ENCODE measurements at regions not wholly inside any gene's neighbourhood (a gene's known extent, or its start where the extent isn't known, plus 50 kb on each side); places are given as distances from the start of the nearest gene placed in this dataset.
"Not testable (repeated sequence)": the region's sequence is repeated elsewhere in the genome, so short reads cannot be mapped to it uniquely, and the experiment has no call there.

- no peak for DNase-seq
These were observed 588.7 kb downstream of the CPS1 start for GRCh38 chr2:211144974-211145665.

- no peak for DNase-seq
These were observed 593.3 kb downstream of the CPS1 start for GRCh38 chr2:211149731-211150130.

GRCh38 chr2:211157211-211157610, 600.8 kb downstream of the CPS1 start:
- no peak for DNase-seq

GRCh38 chr2:211157856-211158463, 601.6 kb downstream of the CPS1 start:
- peak; percentile 71 for DNase-seq

GRCh38 chr2:211159972-211160371, 603.6 kb downstream of the CPS1 start:
- DNase-seq = no peak

GRCh38 chr2:211161236-211161635, 604.8 kb downstream of the CPS1 start:
- no peak for DNase-seq

DNA sequence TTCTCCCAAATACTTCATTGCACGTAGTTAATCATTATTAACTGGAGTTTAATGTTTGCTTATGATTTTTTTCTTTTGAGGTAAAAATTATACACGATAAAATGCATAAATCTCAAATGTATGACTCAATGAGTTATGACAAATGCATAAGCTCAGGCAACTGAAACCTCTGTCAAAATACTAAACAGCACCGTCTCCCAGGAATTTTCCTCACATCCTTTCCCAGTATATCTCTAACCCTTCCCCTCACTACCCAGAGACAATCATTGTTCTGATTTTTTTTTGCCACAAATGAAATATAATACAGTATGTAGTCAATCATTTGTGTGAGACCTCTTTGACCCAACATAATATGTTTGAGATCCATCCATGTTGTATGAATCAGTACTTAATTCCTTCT, 606.5 kb downstream of the CPS1 start:
- DNase-seq = no peak

DNA sequence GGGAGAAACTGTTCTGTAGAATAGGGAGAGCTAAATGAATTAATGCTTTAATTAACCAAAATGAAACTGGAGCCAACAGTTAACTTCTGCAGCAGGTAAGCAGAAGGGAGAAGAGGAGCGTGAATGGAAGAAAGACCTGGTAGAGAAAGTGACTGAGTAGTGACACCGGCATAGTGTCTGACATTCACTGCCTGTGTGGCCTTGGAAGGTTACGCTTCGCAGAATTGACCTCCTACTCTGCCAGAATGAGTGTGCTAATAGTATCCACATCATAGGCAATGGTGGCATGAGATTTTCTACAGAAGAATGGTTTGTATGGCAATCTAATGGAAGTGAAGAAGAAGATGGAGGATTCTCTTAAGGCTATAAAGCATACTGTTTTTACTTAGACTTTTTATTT, 614.4 kb downstream of the CPS1 start:
- no peak for DNase-seq

- no peak for DNase-seq
These were observed 617.6 kb downstream of the CPS1 start for GRCh38 chr2:211174021-211174420.

DNA sequence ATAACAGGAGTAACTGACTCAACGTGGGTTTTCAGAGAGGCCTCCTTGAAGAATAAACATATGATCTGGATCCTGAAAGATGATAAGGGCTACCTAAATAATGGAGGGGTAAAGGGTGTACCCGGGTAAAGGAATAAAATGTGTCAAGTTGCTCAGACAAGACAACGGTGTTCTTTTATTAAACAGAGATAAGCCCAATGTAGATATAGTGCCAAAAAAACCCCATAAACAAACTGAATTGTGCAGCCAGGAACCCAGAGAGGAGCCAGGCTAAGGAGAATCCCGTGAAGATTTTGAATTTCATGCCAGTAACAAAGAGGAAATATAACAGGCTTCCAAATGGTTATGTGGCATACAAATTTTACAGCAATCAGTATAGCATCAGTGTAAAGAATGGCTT, 618.2 kb downstream of the CPS1 start:
- DNase-seq = no peak

DNA sequence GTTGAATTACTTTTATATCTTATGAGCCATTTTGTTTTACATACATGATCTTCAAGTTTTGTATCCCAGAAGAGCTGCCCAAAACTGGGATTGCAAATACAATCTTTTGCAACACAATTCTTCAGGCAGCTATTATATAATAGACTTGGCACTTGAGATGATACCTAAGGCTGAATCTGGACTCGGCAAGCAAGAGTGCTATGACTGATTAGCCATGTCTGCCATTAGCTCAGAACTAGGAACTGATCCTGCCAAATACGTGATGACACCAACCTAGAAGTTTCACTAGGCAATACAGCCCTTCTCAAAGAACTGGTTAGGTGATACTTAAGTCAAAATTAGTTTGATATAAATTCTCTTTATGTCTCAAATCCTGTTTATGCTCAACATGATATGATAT, 619.6 kb downstream of the CPS1 start:
- DNase-seq = peak; percentile 1

DNA sequence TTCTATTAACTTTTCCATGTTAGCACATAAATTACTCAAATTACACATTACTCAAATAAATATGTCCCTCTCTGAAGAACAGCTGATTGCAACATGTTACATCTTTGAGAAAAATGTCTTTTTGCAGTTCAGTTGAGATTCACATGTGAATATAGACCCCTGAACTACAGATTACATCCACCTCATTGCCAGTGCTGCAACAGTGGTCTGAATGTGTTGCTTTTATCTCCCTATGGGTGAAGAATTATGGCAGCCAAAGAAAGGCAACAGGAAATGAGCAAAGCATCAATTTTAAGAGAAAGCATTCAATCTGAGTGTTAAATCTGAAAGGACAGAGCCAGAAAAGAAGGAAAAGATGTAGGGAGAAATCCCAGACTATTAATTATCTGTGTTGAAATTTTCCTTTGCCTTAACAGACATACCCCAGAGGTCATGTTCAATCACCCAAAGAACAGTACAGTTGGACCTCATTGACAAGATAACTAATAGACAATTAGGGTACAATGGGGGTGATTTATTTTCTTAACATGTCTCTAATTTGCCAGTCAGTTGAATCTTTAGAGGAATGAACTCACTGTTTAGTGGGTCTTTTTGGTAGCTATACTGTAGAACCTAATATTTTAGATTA, 620.2 kb downstream of the CPS1 start:
- DNase-seq = peak; percentile 5

GRCh38 chr2:211181626-211182025, 625.2 kb downstream of the CPS1 start:
- no peak for DNase-seq

GRCh38 chr2:211187602-211188001, 631.2 kb downstream of the CPS1 start:
- no peak for DNase-seq

DNA sequence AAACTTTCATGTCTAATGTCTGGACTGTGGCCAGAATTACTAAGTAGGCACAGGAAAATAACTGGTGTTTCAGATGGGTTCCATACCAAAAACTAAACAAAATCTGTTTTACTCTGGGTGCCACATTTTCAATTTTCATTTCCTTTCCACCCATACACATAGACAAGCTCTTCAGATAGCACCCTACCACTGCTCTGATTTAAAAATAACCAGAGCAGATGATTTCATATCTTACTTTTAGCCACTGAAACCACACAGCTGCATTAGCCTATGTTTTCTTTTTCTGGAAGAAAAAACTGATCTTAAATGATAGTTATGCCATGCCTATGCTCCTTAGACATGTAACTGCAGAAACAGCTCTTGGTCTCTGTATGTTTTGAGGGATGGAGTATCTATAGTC, 647.6 kb downstream of the CPS1 start:
- DNase-seq = no peak

GRCh38 chr2:211204456-211204855, 648.1 kb downstream of the CPS1 start:
- no peak for DNase-seq

DNA sequence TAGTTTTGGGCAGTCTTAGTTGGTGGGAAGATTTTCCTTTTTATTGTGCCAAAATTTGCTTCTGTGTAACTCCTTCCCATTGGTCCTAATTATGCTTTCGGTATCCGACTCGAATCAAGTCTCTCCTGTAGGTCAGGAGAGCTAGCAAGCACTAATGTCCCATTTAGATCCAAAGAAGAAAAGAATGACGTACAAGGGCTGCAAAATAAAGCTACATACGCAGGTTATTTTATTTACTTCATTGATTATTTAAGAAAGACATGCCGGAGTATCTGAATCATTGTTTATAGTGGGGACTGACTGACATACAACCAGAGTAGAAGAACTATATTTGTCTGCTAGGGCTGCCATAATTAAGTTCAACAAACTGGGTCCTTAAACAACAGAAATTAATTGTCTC, 648.5 kb downstream of the CPS1 start:
- DNase-seq = no peak

DNA sequence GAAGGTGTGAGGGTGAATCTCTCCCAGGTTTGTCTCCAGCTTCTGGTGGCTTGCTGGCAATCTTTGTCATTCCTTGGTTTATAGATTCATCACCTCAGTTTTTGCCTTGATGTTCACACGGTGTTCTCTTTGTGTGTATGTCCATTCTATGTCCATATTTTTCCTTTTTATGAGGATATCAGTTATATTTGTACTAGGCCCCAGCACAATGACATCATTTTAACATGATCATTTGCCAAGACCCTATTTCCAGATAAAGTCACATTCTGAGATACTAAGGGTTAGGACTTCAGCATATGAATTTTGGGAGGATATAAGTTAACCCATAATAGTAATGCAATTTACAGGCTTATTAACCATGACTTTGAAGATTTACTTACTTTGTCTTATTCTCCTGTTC, 649.0 kb downstream of the CPS1 start:
- no peak for DNase-seq

- no peak for DNase-seq
These were observed 649.4 kb downstream of the CPS1 start for GRCh38 chr2:211205836-211206235.

GRCh38 chr2:211216221-211216620, 659.8 kb downstream of the CPS1 start:
- DNase-seq = peak; percentile 18

DNA sequence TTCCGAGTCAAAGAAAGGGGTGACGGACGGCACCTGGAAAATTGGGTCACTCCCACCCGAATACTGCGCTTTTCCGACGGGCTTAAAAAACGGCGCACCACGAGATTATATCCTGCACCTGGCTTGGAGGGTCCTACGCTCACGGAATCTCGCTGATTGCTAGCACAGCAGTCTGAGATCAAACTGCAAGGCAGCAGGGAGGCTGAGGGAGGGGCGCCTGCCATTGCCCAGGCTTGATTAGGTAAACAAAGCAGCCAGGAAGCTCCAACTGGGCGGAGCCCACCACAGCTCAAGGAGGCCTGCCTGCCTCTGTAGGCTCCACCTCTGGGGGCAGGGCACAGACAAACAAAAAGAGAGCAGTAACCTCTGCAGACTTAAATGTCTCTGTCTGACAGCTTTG, 663.1 kb downstream of the CPS1 start:
- DNase-seq = not testable (repeated sequence)

DNA sequence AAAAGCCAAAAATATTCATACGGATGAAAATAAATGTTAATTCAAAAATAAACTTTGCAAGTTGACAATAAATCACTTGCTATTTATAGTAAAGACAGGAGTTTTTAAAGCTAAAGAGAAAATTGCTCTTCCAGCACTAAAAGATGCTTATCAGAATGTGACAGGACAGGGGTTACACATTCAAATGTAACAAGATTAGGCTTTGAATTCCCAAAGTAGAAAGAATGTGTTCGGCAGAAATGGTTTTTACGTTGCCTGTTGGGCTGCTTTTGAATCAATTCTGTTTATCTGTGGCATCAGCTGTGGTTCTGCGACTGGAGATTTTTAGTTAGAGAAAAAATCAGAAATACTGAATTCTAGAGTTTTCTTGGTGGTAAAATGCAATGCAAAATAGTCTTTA, 669.4 kb downstream of the CPS1 start:
- DNase-seq = no peak

- DNase-seq = no peak
These were observed 672.2 kb downstream of the CPS1 start for GRCh38 chr2:211228559-211228958.

GRCh38 chr2:211237586-211238275, 681.3 kb downstream of the CPS1 start:
- DNase-seq = no peak
